ENCODE measurements at regions not wholly inside any gene's neighbourhood (a gene's known extent, or its start where the extent isn't known, plus 50 kb on each side); places are given as distances from the start of the nearest gene placed in this dataset.

DNA sequence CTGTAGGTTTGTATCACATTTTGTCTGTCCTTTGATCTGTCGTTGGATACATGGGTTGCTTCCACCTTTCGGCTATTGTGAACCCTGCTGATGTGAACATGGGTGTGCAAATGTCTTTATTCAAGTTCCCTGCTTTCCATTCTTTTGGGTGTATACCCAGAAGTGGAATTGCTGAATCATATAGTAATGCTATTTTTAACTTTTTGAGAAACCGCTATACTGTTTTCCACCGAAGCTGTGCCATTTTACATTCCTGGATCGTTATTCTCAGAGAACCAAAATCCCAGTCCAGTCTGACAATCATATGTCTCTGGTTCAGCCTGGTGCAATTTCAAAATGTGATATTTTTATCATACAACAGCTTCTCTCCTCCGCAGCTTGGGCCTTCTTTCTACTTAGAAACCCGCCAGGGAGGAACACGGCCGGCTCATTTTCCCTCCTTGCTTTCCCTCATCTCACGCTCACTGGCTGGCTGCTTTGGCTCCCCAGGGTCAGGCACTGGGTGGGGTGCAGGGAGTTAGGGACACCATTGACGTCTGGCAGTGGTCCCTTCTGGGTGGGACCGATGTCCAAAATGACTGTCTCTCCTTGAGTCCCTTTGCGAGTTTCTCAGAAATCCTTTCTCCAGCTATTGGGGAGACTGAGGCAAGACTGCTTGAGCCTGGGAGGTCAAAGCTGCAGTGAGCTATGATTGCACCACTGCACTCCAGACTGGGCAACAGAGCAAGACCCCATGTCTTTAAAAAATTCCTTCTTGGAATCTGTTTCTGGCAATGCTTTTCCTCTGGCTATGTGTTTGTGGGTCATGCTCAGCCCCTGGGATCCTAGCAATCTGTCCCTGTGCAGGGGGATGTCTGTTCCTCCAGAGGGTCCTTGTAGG, 73.5 kb upstream of the AKT3 start:
- TF ChIP-seq GATA2 (IDR thresholded peaks at IDR 0.05; ENCODE audit: low read depth, low read length), result no peak
- no peak for TF ChIP-seq GATA3 (IDR thresholded peaks at IDR 0.05; ENCODE audit: low read depth, low read length)

Measured in SH-SY5Y (cell line).